ENCODE measurements at regions not wholly inside any gene's neighbourhood (a gene's known extent, or its start where the extent isn't known, plus 50 kb on each side); places are given as distances from the start of the nearest gene placed in this dataset.

GRCh38 chr2:195543902-195544894, 112.8 kb upstream of the SLC39A10 start (continued):
- no peak for TF ChIP-seq EZH2phosphoT487 (IDR thresholded peaks at IDR 0.05; ENCODE audit: borderline replicate concordance)
- TF ChIP-seq, protein P1, sequence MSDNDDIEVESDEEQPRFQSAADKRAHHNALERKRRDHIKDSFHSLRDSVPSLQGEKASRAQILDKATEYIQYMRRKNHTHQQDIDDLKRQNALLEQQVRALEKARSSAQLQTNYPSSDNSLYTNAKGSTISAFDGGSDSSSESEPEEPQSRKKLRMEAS (IDR thresholded peaks at IDR 0.05): no peak

DNA sequence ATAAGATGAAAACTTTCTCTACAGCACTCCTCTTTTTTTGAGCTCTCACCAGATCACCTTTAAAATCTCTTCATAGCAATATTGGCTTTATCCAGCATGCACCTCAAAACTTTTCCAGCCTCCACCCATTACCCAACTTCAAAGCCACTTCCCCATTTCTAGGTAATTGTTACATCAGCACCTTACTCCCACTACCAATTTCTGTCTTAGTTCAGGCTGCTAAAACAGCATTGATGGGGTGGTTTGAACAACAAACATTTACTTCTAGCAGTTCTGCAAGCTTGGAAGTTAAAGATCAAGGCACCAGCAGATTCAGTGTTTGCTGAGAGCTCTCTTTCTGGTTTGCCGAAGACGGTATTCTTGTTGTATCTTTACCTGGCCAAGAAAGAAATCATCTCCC, 114.0 kb upstream of the SLC39A10 start:
- TF ChIP-seq, protein P2, sequence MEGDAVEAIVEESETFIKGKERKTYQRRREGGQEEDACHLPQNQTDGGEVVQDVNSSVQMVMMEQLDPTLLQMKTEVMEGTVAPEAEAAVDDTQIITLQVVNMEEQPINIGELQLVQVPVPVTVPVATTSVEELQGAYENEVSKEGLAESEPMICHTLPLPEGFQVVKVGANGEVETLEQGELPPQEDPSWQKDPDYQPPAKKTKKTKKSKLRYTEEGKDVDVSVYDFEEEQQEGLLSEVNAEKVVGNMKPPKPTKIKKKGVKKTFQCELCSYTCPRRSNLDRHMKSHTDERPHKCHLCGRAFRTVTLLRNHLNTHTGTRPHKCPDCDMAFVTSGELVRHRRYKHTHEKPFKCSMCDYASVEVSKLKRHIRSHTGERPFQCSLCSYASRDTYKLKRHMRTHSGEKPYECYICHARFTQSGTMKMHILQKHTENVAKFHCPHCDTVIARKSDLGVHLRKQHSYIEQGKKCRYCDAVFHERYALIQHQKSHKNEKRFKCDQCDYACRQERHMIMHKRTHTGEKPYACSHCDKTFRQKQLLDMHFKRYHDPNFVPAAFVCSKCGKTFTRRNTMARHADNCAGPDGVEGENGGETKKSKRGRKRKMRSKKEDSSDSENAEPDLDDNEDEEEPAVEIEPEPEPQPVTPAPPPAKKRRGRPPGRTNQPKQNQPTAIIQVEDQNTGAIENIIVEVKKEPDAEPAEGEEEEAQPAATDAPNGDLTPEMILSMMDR (IDR thresholded peaks at IDR 0.05 in 2 of 3, conservative IDR thresholded peaks at IDR 0.05 in 1 of 3; ENCODE audit: borderline replicate concordance in 1 of 3, insufficient read depth in 1 of 3, low read depth in 2 of 3, low read length in 2 of 3): no peak
- no peak for TF ChIP-seq FOSL1 (IDR thresholded peaks at IDR 0.05; ENCODE audit: low read depth)
- H3K4me1 ChIP-seq (ENCODE audit: control insufficient read depth in 1 of 2, insufficient read depth in 2 of 2, low read length in 2 of 2): peaks cover 4 to 6% of the 10 kb centered on the region in 2 experiments; a peak in 3 of 4 replicates
- no peak overlapping the region for H3K9ac ChIP-seq (ENCODE audit: low read length)
- DNase-seq (ENCODE audit: low read depth, low spot score) (no peak), ATAC-seq (no peak)
- H3K4me2 ChIP-seq (ENCODE audit: low read length): no peak overlapping the region
- H3K27me3 ChIP-seq (ENCODE audit: insufficient read depth, low read length): no peaks in the 10 kb centered on the region
- H3K27ac ChIP-seq (ENCODE audit: low read depth, low read length): no peak overlapping the region
- CTCF ChIA-PET: no interaction called here
- H3K4me3 ChIP-seq (replicated peaks in 1 of 2; ENCODE audit: low read depth in 1 of 2, low read length in 2 of 2): no peak overlapping the region
- intact Hi-C loops (cut with micrococcal nuclease): no loop called here
- H2AFZ ChIP-seq (ENCODE audit: low read depth, low read length, poor library complexity, severe bottlenecking): no peak overlapping the region
- H4K20me1 ChIP-seq (ENCODE audit: insufficient read depth): no peaks in the 10 kb centered on the region
- RAD21 ChIA-PET (ENCODE audit: low non-redundant PET in 1 of 2, low total read pairs in 2 of 2, uncharacterized antibody in 2 of 2, unreplicated experiment in 2 of 2): no interaction called here
- no TSS peak for BruUV-seq (replicated peaks)
- no peaks in the 10 kb centered on the region for H3K9me3 ChIP-seq (ENCODE audit: control insufficient read depth in 1 of 2, insufficient read depth in 1 of 2, low read depth in 1 of 2, low read length in 2 of 2)
- H3K79me2 ChIP-seq (ENCODE audit: insufficient read depth, low read length): no peaks in the 10 kb centered on the region
- POLR2A ChIA-PET: no interaction called here
- H3K36me3 ChIP-seq (ENCODE audit: control insufficient read depth in 1 of 2, insufficient read depth in 2 of 2, low read length in 2 of 2): no peaks in the 10 kb centered on the region
- H3K9me2 ChIP-seq (ENCODE audit: insufficient read depth): no peaks in the 10 kb centered on the region

Data from HCT116 (cell line).